ENCODE measurements at regions not wholly inside any gene's neighbourhood (a gene's known extent, or its start where the extent isn't known, plus 50 kb on each side); places are given as distances from the start of the nearest gene placed in this dataset.

DNA sequence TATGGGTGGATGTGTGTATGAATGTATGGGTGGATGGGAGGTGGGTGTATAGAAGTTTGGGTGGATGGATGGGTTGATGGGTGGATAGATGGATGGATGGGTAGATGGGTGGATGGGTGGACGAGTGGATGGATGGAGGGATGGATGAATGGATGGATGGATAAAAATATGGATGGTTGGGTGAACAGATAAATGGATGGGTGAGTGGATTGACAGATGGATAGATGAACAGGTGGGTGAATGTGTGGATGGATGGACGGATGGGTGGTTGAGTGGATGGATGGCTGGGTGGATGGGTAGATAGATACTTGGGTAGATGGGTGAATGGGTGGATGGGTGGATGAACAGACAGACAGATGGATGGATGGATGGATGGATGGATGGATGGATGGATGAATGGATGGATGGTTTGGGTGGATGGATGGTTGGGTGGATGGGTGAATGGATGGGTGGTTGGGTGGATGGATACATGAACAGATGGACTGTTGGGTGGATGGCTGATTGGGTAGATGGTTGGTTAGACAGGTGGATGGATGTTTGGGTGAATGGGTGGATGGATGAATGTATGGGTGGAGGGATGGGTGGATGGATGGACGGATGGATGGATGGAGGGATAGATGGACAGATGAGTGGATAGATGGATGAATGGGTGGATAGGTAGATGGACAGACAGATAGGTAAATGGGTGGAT is 166.8 kb downstream of the IRX2 start:
- TF ChIP-seq, protein P1, sequence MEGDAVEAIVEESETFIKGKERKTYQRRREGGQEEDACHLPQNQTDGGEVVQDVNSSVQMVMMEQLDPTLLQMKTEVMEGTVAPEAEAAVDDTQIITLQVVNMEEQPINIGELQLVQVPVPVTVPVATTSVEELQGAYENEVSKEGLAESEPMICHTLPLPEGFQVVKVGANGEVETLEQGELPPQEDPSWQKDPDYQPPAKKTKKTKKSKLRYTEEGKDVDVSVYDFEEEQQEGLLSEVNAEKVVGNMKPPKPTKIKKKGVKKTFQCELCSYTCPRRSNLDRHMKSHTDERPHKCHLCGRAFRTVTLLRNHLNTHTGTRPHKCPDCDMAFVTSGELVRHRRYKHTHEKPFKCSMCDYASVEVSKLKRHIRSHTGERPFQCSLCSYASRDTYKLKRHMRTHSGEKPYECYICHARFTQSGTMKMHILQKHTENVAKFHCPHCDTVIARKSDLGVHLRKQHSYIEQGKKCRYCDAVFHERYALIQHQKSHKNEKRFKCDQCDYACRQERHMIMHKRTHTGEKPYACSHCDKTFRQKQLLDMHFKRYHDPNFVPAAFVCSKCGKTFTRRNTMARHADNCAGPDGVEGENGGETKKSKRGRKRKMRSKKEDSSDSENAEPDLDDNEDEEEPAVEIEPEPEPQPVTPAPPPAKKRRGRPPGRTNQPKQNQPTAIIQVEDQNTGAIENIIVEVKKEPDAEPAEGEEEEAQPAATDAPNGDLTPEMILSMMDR (IDR thresholded peaks at IDR 0.05): no peak
- TF ChIP-seq EP300 (IDR thresholded peaks at IDR 0.05): no peak
- no peak for TF ChIP-seq POLR2A (IDR thresholded peaks at IDR 0.05)

All from suprapubic skin (tissue), 3 donors.